Adipocyte (in vitro differentiated cells): ENCODE measurements at regions not wholly inside any gene's neighbourhood (a gene's known extent, or its start where the extent isn't known, plus 50 kb on each side); places are given as distances from the start of the nearest gene placed in this dataset.

ENCODE experiments used
- DNase-seq: peaks from one replicate; pipeline ENCODE4 v3.0.0-alpha.2; 2015; ENCODE audit warnings: low read depth
- H3K27me3 ChIP-seq: replicated peaks from 2 replicates; pipeline ENCODE4 v1.7.0; 2013; ENCODE audit warnings: mild to moderate bottlenecking, low read length, moderate library complexity; ENCODE audit not compliant: control insufficient read depth, insufficient read depth
- H3K36me3 ChIP-seq: 2 replicates; pipeline ENCODE4 v1.7.0; 2013; ENCODE audit warnings: low read length, mild to moderate bottlenecking, moderate library complexity; ENCODE audit not compliant: control insufficient read depth, insufficient read depth, severe bottlenecking
- H3K4me1 ChIP-seq: 2 replicates; pipeline ENCODE4 v1.7.0; 2013; ENCODE audit warnings: mild to moderate bottlenecking, low read length, moderate library complexity; ENCODE audit not compliant: control insufficient read depth, insufficient read depth
- H3K4me3 ChIP-seq: 2 replicates; pipeline ENCODE4 v1.7.0; 2013; ENCODE audit warnings: mild to moderate bottlenecking, low read length, moderate library complexity
- H3K9ac ChIP-seq: 2 replicates; pipeline ENCODE4 v1.7.0; 2013; ENCODE audit warnings: mild to moderate bottlenecking, low read length, moderate library complexity
- H3K9me3 ChIP-seq: 2 replicates; pipeline ENCODE4 v1.7.0; 2013; ENCODE audit warnings: mild to moderate bottlenecking, low read length, moderate library complexity; ENCODE audit not compliant: control insufficient read depth

DNA sequence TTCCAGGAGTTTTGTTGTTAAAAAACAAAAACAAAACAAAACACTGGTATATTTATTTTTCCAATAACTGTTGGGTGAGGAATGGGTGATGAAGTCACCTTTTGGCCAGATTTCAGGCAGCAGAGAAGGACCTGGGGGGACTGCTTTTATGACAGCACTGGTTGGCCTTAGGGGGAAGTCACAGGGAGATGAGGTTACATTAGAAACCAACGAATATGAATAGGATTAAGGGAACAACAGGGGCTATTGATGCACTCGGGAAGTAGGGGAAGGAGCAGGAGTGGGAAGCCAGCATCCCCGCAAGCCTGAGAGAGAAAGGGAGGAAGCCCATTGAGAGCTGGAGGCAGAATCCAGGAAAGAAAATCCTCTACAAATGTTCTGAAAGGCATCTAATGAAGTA lies 958.4 kb downstream of the TYW1 start:
- no peaks in the 10 kb centered on the region for H3K36me3 ChIP-seq
- H3K9ac ChIP-seq: no peak overlapping the region
- no peak overlapping the region for H3K4me3 ChIP-seq
- no peak for DNase-seq
- no peaks in the 10 kb centered on the region for H3K4me1 ChIP-seq
- H3K27me3 ChIP-seq: no peaks in the 10 kb centered on the region
- H3K9me3 ChIP-seq: peaks cover 2% of the 10 kb centered on the region

DNA sequence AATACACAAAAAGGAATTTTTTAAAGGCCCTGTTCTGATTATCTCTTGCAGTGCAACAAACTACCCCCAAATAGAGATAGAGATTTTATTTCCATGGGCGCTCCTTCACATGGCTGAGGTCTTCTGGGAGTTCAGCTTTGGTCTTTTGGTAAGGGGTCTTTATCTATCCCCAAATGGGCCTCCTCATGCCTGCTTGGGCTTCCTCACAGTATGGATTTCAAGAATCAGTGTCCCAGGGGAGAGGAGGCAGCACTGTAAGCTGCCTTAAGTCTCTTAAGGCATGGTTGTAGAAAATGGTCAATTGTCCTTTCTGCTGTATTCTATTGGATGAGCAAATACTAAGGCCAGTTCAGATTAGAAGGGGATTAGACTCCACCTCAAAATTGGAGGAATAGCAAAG lies 966.2 kb downstream of the TYW1 start:
- Histone ChIP-seq H3K36me3 (no peaks in the 10 kb centered on the region), H3K27me3 (no peaks in the 10 kb centered on the region), H3K9ac (no peak overlapping the region), H3K4me3 (no peak overlapping the region), H3K9me3 (peaks cover 12% of the 10 kb centered on the region), H3K4me1 (no peaks in the 10 kb centered on the region)
- DNase-seq: no peak

- H3K4me1 ChIP-seq: no peaks in the 10 kb centered on the region
- no peaks in the 10 kb centered on the region for H3K9me3 ChIP-seq
- H3K9ac ChIP-seq: no peak overlapping the region
- no peak for DNase-seq
- H3K36me3 ChIP-seq: no peaks in the 10 kb centered on the region
- no peak overlapping the region for H3K4me3 ChIP-seq
- H3K27me3 ChIP-seq: no peaks in the 10 kb centered on the region
Measured at GRCh38 chr7:67976490-67976889, 979.9 kb downstream of the TYW1 start.

GRCh38 chr7:67983486-67983885 lies 986.9 kb downstream of the TYW1 start:
- H3K4me3 ChIP-seq: no peak overlapping the region
- no peaks in the 10 kb centered on the region for H3K27me3 ChIP-seq
- H3K9me3 ChIP-seq: peaks cover 2% of the 10 kb centered on the region
- H3K4me1 ChIP-seq: no peaks in the 10 kb centered on the region
- no peak for DNase-seq
- no peaks in the 10 kb centered on the region for H3K36me3 ChIP-seq
- H3K9ac ChIP-seq: no peak overlapping the region

DNA sequence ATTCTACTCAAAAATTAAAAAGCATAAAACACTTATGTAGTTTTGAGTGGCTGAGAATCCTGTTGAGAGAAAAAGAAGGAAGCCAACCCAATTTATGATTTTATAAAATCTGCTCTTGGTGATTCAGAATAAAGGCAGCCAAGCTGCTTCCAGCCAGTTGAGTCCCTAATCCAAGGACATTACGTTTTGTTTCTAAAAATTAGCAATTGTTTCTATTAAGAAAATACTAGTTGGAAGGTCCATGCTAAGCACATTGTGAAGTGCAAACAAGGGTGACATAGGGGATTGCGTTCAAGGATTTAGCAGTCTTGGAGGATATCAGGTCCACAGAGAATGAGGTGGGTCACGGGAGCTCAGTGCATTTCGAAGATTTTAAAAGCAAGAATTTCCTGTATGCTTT lies 987.7 kb downstream of the TYW1 start:
- Histone ChIP-seq H3K4me1 (no peaks in the 10 kb centered on the region), H3K4me3 (no peak overlapping the region), H3K9me3 (peaks cover 2% of the 10 kb centered on the region), H3K9ac (no peak overlapping the region), H3K36me3 (no peaks in the 10 kb centered on the region), H3K27me3 (no peaks in the 10 kb centered on the region)
- no peak for DNase-seq

GRCh38 chr7:67989142-67989541 lies 992.5 kb downstream of the TYW1 start:
- Histone ChIP-seq H3K4me3 (no peak overlapping the region), H3K4me1 (no peaks in the 10 kb centered on the region), H3K9ac (no peak overlapping the region), H3K27me3 (no peaks in the 10 kb centered on the region), H3K9me3 (no peaks in the 10 kb centered on the region), H3K36me3 (no peaks in the 10 kb centered on the region)
- no peak for DNase-seq

DNA sequence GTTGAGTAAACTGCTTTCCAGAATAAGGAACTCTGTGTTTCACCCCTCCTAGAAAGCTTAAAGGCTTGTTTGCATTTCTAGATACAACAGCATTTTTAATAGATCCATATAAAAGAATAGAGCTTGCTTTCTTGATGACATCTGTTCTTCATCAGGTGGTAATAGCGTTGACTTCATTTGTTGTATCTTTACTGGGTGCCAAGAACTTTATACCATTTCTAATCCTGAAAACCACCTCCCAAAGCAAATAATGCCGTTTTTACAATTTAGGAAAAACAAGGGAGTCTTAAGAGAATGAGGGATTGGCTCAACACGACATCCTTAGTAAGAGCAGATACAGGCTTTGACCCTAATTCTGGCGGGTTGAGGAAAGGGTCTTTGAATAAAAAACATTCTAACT lies 993.4 kb downstream of the TYW1 start:
- H3K4me3 ChIP-seq: no peak overlapping the region
- no peaks in the 10 kb centered on the region for H3K27me3 ChIP-seq
- no peaks in the 10 kb centered on the region for H3K4me1 ChIP-seq
- H3K9ac ChIP-seq: no peak overlapping the region
- no peak for DNase-seq
- no peaks in the 10 kb centered on the region for H3K36me3 ChIP-seq
- no peaks in the 10 kb centered on the region for H3K9me3 ChIP-seq

DNA sequence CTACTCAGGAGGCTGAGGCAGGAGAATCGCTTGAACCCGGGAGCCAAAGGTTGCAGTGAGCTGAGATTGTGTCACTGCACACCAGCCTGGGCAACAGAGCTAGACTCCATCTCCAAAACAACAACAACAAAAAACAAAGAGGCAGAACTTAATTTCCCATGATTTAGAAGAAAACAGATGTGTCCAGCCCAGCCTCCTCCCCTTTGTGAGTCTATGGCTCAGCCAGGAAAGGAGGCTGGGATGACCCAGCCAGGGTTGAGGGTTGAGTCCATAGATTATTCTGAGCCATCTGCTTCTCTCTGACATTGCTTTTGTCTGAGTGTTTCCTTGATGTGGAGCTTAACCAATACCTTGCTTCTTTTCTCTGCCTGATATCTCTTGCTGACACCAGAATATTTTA lies 994.1 kb downstream of the TYW1 start:
- Histone ChIP-seq H3K9ac (no peak overlapping the region), H3K9me3 (no peaks in the 10 kb centered on the region), H3K27me3 (no peaks in the 10 kb centered on the region)

DNA sequence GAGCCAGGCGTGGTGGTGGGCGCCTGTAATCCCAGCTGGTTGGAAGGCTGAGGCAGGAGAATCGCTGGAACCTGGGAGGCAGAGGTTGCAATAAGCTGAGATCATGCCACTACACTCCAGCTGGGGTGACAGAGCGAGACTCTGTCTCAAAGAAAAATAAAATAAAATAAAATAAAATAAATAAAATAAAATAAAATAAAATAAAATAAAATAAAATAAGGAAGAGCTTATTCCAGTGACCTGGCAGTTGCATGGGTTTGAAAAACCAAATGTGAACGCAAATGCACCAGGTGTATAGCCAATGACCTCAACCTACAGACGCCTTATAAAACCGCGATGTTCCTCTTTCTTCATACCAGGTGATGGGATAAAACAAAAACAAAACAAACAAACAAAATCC lies 995.7 kb downstream of the TYW1 start:
- DNase-seq: no peak
- no peak overlapping the region for H3K9ac ChIP-seq
- H3K4me1 ChIP-seq: no peaks in the 10 kb centered on the region
- no peaks in the 10 kb centered on the region for H3K9me3 ChIP-seq
- no peaks in the 10 kb centered on the region for H3K27me3 ChIP-seq
- H3K36me3 ChIP-seq: no peaks in the 10 kb centered on the region
- no peak overlapping the region for H3K4me3 ChIP-seq

More for the DNA sequence above, 994.1 kb downstream of the TYW1 start:
- H3K36me3 ChIP-seq: no peaks in the 10 kb centered on the region
- no peaks in the 10 kb centered on the region for H3K4me1 ChIP-seq
- no peak for DNase-seq
- H3K4me3 ChIP-seq: no peak overlapping the region

DNA sequence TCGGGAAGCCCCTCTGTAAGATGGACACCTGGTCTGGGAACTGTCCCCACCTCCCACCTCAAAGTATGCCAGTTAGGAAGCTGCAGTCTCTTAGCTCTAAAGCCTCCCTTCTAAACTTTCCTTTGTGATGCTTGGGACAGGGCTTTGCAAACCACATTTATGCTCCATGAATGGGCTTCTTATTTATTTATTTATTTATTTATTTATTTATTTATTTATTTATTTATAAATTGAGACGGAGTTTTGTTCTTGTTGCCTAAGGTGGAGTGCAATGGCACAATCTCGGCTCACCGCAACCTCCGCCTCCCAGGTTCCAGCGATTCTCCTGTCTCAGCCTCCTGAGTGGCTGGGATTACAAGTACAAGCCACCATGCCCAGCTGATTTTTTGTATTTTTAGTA lies 1009.4 kb downstream of the TYW1 start:
- H3K36me3 ChIP-seq: no peaks in the 10 kb centered on the region
- H3K4me3 ChIP-seq: no peak overlapping the region
- H3K27me3 ChIP-seq: no peaks in the 10 kb centered on the region
- H3K9me3 ChIP-seq: no peaks in the 10 kb centered on the region
- DNase-seq: no peak
- H3K4me1 ChIP-seq: no peaks in the 10 kb centered on the region
- no peak overlapping the region for H3K9ac ChIP-seq

- Histone ChIP-seq H3K4me3 (no peak overlapping the region), H3K4me1 (no peaks in the 10 kb centered on the region), H3K9me3 (peaks cover under 1% of the 10 kb centered on the region), H3K27me3 (no peaks in the 10 kb centered on the region), H3K36me3 (no peaks in the 10 kb centered on the region), H3K9ac (no peak overlapping the region)
- DNase-seq: no peak
Measured at GRCh38 chr7:68006619-68007018, 1010.0 kb downstream of the TYW1 start.

- no peak for DNase-seq
- no peaks in the 10 kb centered on the region for H3K27me3 ChIP-seq
- H3K36me3 ChIP-seq: no peaks in the 10 kb centered on the region
- peaks cover 6% of the 10 kb centered on the region for H3K9me3 ChIP-seq
- H3K9ac ChIP-seq: no peak overlapping the region
- H3K4me3 ChIP-seq: no peak overlapping the region
- H3K4me1 ChIP-seq: no peaks in the 10 kb centered on the region
Measured at GRCh38 chr7:68009716-68010115, 1013.1 kb downstream of the TYW1 start.
